HFF-Myc (cell line): ENCODE measurements at regions not wholly inside any gene's neighbourhood (a gene's known extent, or its start where the extent isn't known, plus 50 kb on each side); places are given as distances from the start of the nearest gene placed in this dataset.
A peak's percentile ranks its signal among the peaks of the same experiment; 100 is the strongest.

Source experiments
- DNase-seq: peaks from one replicate; pipeline ENCODE4 v3.0.0-alpha.2; 2011; ENCODE audit warnings: low read depth; ENCODE audit errors: extremely low read depth
- H3K4me3 ChIP-seq: replicated peaks from 2 replicates; pipeline ENCODE4 v1.5.1; 2011; ENCODE audit warnings: low read depth, mild to moderate bottlenecking, control low read depth, low read length
- CTCF ChIP-seq: IDR thresholded peaks from 2 replicates; pipeline ENCODE4 v1.5.1; 2012; ENCODE audit warnings: mild to moderate bottlenecking, low read depth, low read length, control low read depth; ENCODE audit errors: missing control alignments

GRCh38 chr9:118510711-118511110 lies 806.5 kb downstream of the TLR4 start:
- no peak for TF ChIP-seq CTCF
- no peak for DNase-seq
- no peak overlapping the region for H3K4me3 ChIP-seq

- DNase-seq = no peak
- no peak overlapping the region for H3K4me3 ChIP-seq
These were observed 811.7 kb downstream of the TLR4 start for GRCh38 chr9:118515947-118516346.

GRCh38 chr9:118521261-118521660 lies 817.1 kb downstream of the TLR4 start:
- DNase-seq = no peak
- no peak for TF ChIP-seq CTCF
- no peak overlapping the region for H3K4me3 ChIP-seq

More at GRCh38 chr9:118515947-118516346, 811.7 kb downstream of the TLR4 start:
- TF ChIP-seq CTCF = no peak

- H3K4me3 ChIP-seq = no peak overlapping the region
- DNase-seq = no peak
- TF ChIP-seq CTCF = peak; percentile 16
These were observed 818.2 kb downstream of the TLR4 start for GRCh38 chr9:118522093-118523028.

GRCh38 chr9:118527261-118527660 lies 823.1 kb downstream of the TLR4 start:
- H3K4me3 ChIP-seq = no peak overlapping the region
- DNase-seq = no peak
- TF ChIP-seq CTCF = no peak

GRCh38 chr9:118529210-118529609 lies 825.0 kb downstream of the TLR4 start:
- no peak for TF ChIP-seq CTCF
- DNase-seq = no peak
- no peak overlapping the region for H3K4me3 ChIP-seq
